CD4-positive, alpha-beta T cell (primary cell): ENCODE measurements at regions not wholly inside any gene's neighbourhood (a gene's known extent, or its start where the extent isn't known, plus 50 kb on each side); places are given as distances from the start of the nearest gene placed in this dataset.

Experiments used
- ATAC-seq: fragments of 200-7000 bp; cut with Tn5 transposase; one replicate; pipeline ENCODE4 v1.10.0; 2022; ENCODE audit warnings: mild to moderate bottlenecking; ENCODE audit not compliant: poor library complexity
- CTCF ChIA-PET: fragments of 350-600 bp; sonication (Branson Sonifier 250); formaldehyde crosslinking; loops from one replicate; lab custom pipeline; 2021; ENCODE audit warnings: antibody characterized with exemption, inconsistent platforms; lab: Charles Lee
- POLR2A ChIA-PET: fragments of 350-600 bp; sonication (Branson Sonifier 250); formaldehyde crosslinking; loops from one replicate; lab custom pipeline; 2021; ENCODE audit warnings: antibody characterized with exemption, inconsistent platforms; lab: Charles Lee
- DNase-seq, 14 experiments: peaks; one replicate each; pipeline ENCODE4 v3.0.0-alpha.2; 2013 to 2020; ENCODE audit warnings: mixed read lengths in 2 of 14
- H3K27ac ChIP-seq, 2 donors: one replicate each; pipeline versions ENCODE4 v1.5.1 to v1.7.0; 2013; ENCODE audit warnings: low read length in 2 of 2, low read depth in 1 of 2, mild to moderate bottlenecking in 1 of 2
- H3K27me3 ChIP-seq, 2 experiments: 1 replicate in 1 of 2; 2 replicates in 1 of 2; pipeline versions ENCODE4 v1.6.1 to v1.7.0; 2013; ENCODE audit warnings: low read length in 2 of 2, control low read depth in 1 of 2, mild to moderate bottlenecking in 1 of 2, moderate library complexity in 1 of 2; ENCODE audit not compliant: insufficient read depth in 2 of 2, control insufficient read depth in 1 of 2
- H3K36me3 ChIP-seq: one replicate; pipeline ENCODE4 v1.6.1; 2013; ENCODE audit warnings: low read length, control low read depth; ENCODE audit not compliant: insufficient read depth
- H3K4me1 ChIP-seq: one replicate; pipeline ENCODE4 v1.6.1; 2013; ENCODE audit warnings: low read length, control low read depth; ENCODE audit not compliant: insufficient read depth
- H3K4me3 ChIP-seq: one replicate; pipeline ENCODE4 v1.5.1; 2013; ENCODE audit warnings: mild to moderate bottlenecking, low read length, moderate library complexity
- H3K9me3 ChIP-seq, 2 experiments: 1 replicate in 1 of 2; 2 replicates in 1 of 2; pipeline versions ENCODE4 v1.6.1 to v1.7.0; 2013; ENCODE audit warnings: low read length in 2 of 2, mild to moderate bottlenecking in 2 of 2, control low read depth in 1 of 2, moderate library complexity in 1 of 2; ENCODE audit not compliant: control insufficient read depth in 1 of 2, insufficient read depth in 1 of 2
- H3K27ac Mint-ChIP-seq: one replicate; pipeline ENCODE4 v1.8.0; 2020; ENCODE audit warnings: mixed read lengths
- H3K27me3 Mint-ChIP-seq: one replicate; pipeline ENCODE4 v1.8.0; 2021; ENCODE audit warnings: mixed read lengths
- H3K36me3 Mint-ChIP-seq: one replicate; pipeline ENCODE4 v1.8.0; 2021; ENCODE audit warnings: low read depth, mixed read lengths
- H3K4me1 Mint-ChIP-seq: one replicate; pipeline ENCODE4 v1.8.0; 2021; ENCODE audit warnings: low read depth, mixed read lengths
- H3K4me3 Mint-ChIP-seq: one replicate; pipeline ENCODE4 v1.8.0; 2020; ENCODE audit warnings: mild to moderate bottlenecking, mixed read lengths
- H3K9me3 Mint-ChIP-seq: one replicate; pipeline ENCODE4 v1.8.0; 2020; ENCODE audit warnings: mixed read lengths
- intact Hi-C, 2 experiments: fragments of 100-400 bp; cut with DNase I in 1 of 2; cut with micrococcal nuclease in 1 of 2; formaldehyde crosslinking; loops; one replicate each; pipeline versions ENCODE4 v1.15.1 to v1.9.0; 2023 to 2025; cut with DNase I, micrococcal nuclease
- TF ChIP-seq, protein P1 (sequence below): fragments of 200-600 bp; IDR thresholded peaks from one replicate; pipeline ENCODE4 v1.8.0; 2022; ENCODE audit warnings: antibody characterized with exemption, mild to moderate bottlenecking

DNA sequence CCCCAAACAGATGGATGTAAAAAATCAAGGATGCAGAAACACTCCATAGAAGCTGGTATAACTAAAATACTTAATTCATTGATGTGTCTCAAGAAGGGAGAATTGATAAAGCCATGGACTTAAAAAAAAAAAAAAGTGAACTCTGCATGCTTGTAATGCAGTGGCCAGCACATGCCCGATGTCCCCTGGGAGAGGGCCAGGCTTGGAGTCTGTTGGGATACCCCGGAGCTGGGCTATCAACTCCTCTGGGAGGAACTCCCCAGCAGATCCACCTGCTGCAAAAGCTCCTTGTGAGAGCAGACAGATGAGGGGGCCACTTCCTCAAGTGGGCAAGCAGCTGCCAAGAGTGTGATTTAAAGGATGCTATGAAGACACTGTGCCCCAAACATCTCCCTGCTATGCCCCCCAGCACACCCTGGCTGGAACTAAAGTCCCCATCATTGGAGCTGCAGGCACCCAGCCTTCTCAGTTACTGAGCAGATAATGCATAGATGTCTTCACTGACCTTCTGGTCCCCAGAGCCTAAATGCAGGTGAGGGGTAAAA is 311.5 kb upstream of the ID2 start:
- Histone ChIP-seq H3K36me3 (no peaks in the 10 kb centered on the region), H3K27ac (no peak overlapping the region), H3K4me1 (no peaks in the 10 kb centered on the region), H3K4me3 (no peak overlapping the region), H3K27me3 (no peaks in the 10 kb centered on the region), H3K9me3 (no peaks in the 10 kb centered on the region)
- H3K27ac Mint-ChIP-seq: no peak overlapping the region
- no peaks in the 10 kb centered on the region for H3K4me1 Mint-ChIP-seq
- no peaks in the 10 kb centered on the region for H3K27me3 Mint-ChIP-seq
- no peak for ATAC-seq
- H3K9me3 Mint-ChIP-seq: no peaks in the 10 kb centered on the region
- ChIA-PET POLR2A (no interaction called here), CTCF (no interaction called here)
- no peaks in the 10 kb centered on the region for H3K36me3 Mint-ChIP-seq
- no peak for DNase-seq
- intact Hi-C loops: no loop called here
- no peak overlapping the region for H3K4me3 Mint-ChIP-seq
- TF ChIP-seq, protein P1, sequence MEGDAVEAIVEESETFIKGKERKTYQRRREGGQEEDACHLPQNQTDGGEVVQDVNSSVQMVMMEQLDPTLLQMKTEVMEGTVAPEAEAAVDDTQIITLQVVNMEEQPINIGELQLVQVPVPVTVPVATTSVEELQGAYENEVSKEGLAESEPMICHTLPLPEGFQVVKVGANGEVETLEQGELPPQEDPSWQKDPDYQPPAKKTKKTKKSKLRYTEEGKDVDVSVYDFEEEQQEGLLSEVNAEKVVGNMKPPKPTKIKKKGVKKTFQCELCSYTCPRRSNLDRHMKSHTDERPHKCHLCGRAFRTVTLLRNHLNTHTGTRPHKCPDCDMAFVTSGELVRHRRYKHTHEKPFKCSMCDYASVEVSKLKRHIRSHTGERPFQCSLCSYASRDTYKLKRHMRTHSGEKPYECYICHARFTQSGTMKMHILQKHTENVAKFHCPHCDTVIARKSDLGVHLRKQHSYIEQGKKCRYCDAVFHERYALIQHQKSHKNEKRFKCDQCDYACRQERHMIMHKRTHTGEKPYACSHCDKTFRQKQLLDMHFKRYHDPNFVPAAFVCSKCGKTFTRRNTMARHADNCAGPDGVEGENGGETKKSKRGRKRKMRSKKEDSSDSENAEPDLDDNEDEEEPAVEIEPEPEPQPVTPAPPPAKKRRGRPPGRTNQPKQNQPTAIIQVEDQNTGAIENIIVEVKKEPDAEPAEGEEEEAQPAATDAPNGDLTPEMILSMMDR: no peak

DNA sequence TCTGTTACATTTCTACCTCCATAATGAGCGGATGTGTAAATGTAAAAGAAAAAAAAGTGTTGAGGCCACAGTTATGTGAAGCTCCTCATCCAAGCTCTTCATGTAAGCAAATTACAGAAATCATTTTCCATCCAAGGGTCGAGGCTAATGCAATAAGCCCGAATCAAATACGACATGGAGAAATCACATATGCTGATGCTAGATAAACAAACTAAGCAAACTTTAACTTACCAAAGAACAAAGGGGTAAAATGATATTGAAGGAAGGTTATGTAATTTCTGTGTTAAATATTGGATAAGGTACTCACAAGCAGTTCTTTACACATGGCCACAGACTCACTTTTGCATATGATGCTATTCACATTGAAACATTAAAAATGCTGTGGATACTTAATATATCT is 310.2 kb upstream of the ID2 start:
- intact Hi-C loops: no loop called here
- no peaks in the 10 kb centered on the region for H3K27me3 Mint-ChIP-seq

DNA sequence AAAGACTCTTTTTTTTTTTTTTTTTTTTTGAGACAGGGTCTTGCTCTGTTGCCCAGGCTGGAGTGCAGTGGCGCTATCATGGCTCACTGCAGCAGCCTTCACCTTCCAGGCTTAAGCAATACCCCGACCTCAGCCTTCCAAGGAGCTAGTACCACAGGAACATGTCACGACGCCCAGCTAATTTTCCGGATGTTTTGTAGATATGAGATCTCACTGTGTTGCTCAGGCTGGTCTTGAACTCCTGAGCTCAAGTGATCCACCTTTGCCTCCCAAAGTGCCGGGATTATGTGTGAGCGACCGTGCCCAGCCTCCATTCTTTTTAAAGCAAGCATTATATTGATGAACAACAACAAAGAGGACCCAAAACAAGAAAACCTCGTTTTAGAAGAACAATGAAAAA is 307.1 kb upstream of the ID2 start:
- peaks cover 29% of the 10 kb centered on the region for H3K4me1 Mint-ChIP-seq
- peaks cover 17% of the 10 kb centered on the region for H3K4me1 ChIP-seq
- no peak overlapping the region for H3K4me3 ChIP-seq
- ATAC-seq (no peak), DNase-seq (no peak)
- ChIA-PET CTCF (interaction anchor here (0.6 kb wide), 1 partner anchor 35 kb away, joined by 3 read pairs; no protein-coding TSS in a partner anchor), POLR2A (no interaction called here)
- H3K36me3 Mint-ChIP-seq: no peaks in the 10 kb centered on the region
- no peak overlapping the region for H3K27ac Mint-ChIP-seq
- no peaks in the 10 kb centered on the region for H3K27me3 Mint-ChIP-seq
- H3K27ac ChIP-seq: no peak overlapping the region
- H3K27me3 ChIP-seq: no peaks in the 10 kb centered on the region
- intact Hi-C loops: no loop called here
- H3K4me3 Mint-ChIP-seq: no peak overlapping the region
- H3K36me3 ChIP-seq: no peaks in the 10 kb centered on the region
- no peaks in the 10 kb centered on the region for H3K9me3 ChIP-seq
- H3K9me3 Mint-ChIP-seq: no peaks in the 10 kb centered on the region
- TF ChIP-seq, protein P1: no peak

More for the DNA sequence above, 310.2 kb upstream of the ID2 start:
- Histone ChIP-seq H3K27ac (no peak overlapping the region), H3K4me1 (peaks cover 1% of the 10 kb centered on the region), H3K36me3 (no peaks in the 10 kb centered on the region), H3K27me3 (no peaks in the 10 kb centered on the region), H3K4me3 (no peak overlapping the region), H3K9me3 (no peaks in the 10 kb centered on the region)
- Mint-ChIP-seq H3K4me1 (peaks cover 4% of the 10 kb centered on the region), H3K4me3 (no peak overlapping the region), H3K9me3 (no peaks in the 10 kb centered on the region), H3K27ac (no peak overlapping the region), H3K36me3 (no peaks in the 10 kb centered on the region)
- ATAC-seq (no peak), DNase-seq (no peak)
- TF ChIP-seq, protein P1: no peak
- ChIA-PET POLR2A (no interaction called here), CTCF (no interaction called here)
